ENCODE measurements at regions not wholly inside any gene's neighbourhood (a gene's known extent, or its start where the extent isn't known, plus 50 kb on each side); places are given as distances from the start of the nearest gene placed in this dataset.
"Not testable (repeated sequence)": the region's sequence is repeated elsewhere in the genome, so short reads cannot be mapped to it uniquely, and the experiment has no call there.

DNA sequence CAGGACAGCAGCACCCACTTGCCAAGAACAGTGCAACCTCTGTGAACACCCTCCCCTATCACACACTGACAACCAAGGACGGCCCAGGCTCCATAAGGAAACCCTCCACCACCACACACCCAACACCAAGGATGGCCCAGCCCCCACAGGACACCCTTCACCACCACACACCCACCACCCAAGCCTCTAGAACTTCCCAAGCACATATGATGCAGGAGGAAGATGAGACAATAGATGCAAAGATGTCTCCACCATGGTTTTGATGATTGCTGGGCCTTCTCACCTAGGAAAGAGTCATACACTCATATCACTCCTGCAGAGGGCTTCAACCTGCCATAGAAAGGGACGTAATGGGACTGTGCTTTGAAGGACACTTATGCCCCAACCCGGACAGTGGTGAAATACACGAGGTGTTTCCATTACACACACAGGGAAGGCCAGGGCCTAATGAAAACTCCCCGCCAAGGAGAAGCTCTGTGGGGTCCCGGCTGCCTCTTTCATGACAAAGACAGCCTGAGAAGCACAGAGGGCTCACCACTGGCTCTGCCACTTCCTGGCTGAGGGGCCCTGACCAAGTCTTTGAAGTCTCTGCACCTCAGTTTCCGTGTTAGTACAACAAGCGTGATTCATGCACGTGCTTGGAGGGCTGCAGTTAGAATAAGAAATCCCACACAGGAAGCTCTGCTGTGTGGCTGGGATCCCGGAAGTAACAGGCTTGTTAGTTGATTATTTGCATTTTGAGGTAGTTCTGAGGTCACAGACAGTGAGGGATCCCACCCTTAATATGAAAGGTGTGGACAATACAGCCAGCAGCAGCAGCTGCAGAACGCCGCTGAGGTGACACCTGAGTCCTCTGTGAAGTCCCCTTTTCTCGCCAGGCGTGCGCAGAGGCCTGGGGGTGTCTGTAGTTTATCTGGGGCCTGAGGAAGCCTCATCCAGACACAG is 61.9 kb upstream of the ATP12A start:
- peak; percentile 30 to 50 (median 43) for DNase-seq (ENCODE audit: low read depth in 3 of 3)

DNA sequence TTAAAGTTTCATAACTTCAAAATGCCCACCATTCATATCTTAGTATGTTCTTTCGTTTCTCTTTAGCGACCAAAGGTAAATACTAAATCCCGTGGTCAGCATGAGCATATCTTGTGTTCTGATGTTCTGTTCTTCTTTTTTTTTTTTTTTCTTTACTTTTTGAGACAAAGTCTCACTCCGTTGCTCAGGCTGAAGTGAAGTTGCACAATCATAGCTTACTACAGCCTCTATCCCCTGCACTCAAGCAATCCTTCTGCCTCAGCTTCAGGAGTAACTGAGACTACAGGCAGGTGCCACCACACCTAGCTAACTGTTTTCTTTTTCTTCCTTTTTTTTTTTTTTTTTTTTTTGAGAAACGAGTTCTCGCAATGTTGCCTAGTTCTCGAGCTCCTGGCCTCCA is 60.9 kb upstream of the ATP12A start:
- no peak for DNase-seq (ENCODE audit: low read depth in 3 of 3)

DNA sequence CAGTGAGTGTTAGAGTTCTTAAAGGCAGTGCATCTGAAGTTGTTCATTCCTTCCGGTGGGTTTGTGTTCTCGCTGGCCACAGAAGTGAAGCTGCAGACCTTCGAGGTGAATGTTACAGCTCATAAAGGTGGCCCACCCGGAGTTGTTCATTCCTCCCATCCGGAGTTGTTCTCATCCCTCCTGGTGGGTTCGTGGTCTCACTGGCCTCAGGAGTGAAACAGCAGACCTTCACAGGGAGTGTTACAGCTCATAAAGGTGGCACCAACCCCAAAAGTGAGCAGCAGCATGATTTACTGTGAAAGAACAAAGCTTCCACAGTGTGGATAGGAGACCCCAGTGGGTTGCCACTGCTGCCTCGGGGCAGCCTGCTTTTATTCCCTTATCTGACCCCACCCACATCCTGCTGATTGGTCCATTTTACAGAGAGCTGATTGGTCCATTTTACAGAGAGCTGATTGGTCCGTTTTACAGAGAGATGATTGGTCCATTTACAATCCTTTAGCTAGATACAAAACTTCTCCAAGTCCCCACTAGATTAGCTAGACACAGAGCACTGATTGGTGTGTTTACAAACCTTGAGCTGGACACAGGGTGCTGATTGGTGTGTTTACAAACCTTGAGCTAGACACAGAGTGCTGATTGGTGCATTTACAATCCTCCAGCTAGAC is 57.6 kb upstream of the ATP12A start:
- not testable (repeated sequence) for DNase-seq (ENCODE audit: low read depth in 3 of 3)

DNA sequence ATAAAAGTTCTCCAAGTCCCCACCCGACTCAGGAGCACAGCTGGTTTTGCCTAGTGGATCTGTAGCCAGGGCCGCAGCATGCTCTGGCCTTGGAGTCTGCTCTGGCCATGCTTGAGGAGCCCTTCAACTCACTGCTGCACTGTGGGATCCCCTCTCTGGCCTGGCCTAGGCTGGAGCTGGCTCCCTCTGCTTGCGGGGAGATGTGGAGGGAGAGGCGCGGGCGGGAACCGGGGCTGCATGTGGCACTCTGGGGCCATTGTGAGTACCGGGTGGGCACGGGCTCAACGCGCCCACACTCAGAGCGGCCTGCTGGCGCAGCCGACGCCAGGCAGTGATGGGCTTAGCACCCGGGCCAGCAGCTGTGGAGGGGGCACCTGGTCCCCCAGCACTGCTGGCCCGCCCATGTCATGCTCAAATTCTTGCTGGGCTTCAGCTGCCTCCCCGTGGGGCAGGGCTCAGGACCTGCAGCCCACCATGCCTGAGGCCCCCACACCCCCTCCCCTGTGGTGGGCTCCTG is 57.0 kb upstream of the ATP12A start:
- DNase-seq (ENCODE audit: low read depth in 3 of 3) = no peak

DNA sequence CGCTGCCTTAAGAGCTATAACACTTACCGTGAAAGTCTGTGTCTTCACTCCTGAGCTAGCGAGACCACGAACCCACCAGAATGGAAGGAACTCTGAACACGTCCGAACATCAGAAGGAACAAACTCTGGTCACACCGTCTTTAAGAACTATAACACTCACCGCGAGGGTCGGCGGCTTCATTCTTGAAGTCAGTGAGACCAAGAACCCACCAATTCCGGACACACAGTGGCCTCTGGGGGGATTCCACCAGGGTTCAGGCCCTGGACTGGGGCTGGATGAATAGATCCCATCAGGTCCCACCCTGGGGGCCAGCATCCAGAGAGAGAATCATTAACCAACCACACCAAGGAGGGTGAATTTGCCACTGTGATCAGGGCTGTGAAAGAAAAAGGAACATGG is 55.8 kb upstream of the ATP12A start:
- DNase-seq (ENCODE audit: low read depth in 3 of 3) = no peak

DNA sequence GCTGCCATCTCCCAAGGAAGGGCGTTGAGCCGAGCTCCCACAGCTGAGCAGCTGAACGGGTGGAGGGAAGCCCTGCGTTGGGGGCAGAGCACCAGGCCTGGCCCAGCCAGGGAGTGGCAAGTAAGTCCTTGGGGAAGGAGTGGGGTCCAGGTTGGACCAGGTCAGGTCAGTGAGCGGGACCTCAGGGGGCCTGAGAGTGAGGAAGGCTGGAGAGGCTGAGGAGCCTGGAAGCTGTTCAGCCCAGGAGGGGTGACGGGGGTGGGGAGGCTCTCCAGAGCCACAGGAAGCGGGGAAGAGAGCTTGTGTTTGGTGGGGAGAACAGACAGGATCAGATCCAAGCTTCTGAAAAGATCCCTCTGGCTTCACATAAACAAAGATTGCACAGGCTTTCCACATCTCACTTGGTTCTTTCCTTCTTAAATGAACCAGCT is 55.4 kb upstream of the ATP12A start:
- no peak for DNase-seq (ENCODE audit: low read depth in 3 of 3)

DNA sequence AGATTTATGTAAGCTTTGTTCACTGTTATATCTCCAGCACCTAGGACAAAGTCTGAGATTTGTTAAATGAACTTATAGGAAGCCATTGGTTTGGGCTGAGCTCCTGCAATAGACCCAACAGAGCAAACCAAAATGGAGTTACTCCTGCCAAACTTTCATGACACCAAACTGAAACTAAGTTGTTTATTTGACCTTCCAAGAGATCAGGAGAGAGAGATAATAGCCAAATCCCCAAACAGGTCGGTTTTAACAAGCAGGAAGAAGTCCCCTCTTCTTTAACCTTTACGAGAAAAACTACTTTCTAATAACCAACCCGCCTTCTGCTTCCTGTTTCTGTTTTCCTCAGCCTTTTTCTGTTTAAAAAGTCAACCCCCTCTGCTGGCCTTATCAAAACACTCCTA is 54.9 kb upstream of the ATP12A start:
- no peak for DNase-seq (ENCODE audit: low read depth in 3 of 3)

DNA sequence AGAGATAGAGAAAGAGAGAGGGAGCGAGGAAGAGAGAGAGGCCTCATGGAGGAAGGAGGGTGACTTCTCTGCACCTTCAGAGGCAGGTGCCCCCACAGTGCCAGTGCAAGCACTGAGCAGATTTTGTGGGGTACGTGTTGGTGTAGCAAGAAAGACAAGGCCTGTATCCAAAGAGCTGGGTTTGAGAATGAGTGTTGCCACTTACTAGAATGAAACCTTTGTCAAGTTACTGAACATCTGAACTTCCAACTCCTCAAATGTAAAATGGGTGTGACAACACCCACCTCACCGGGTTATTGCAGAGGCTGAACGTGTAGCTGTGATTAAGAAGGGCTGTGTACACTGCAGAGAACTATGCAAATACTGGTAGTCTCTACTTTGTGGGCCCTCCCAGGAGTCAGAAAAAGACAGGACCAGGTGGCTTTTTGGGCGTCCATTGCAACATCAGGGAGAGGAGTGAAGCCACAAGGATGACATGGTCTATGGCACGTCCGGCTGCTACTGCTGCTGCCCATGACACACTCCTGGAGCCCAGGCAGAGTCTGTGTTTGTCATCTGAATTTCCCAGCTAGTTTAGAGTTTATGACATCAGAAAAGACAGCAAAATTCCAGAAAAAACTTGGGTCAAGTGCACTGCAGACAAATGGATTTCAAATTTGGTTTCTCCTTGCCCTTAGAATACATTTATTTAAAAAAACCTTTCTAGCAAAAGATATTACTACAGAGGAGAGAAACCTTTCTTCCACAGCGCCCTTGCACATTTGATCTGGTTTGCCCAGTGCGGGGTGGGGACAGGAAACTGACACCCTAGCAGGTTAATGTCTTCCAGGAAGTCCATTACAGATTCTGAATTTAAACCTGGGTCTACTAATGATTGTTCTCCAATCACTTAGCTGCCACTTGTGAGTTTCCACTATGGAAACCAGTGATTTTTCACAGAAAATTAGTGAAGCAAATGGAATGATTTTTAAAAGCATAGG is 54.0 kb upstream of the ATP12A start:
- DNase-seq (ENCODE audit: low read depth in 3 of 3) = no peak

DNA sequence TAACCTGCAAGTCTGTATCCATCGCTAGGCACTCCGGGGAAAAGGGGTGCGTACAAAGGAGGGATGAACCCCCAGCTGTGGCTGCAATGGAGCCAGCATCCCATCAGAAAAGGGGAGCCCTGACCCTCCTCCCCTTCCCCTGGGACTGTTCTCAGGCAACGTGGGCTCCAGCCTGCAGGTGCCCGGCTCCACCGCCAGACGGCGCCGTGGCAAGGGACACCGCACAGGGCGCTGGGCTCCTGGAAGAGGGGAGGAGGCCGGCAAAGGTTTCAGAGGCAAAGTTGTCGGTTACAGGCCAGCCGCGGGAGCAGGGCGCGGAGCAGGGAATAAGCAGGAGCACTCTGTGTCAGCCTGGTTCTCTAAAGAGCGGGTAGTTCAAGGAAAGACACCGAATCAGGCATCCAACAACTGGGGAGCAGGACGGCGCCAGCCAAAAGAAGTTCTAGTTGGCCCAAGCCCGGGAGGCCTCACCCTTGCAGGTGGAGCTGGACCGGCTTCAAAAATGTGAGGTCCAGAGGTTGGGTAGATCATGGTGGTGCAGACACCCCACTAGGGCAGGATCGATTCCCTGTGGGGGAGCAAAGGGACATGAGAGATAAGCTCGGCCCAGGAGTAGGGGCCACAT is 53.0 kb upstream of the ATP12A start:
- no peak for DNase-seq (ENCODE audit: low read depth in 3 of 3)

DNA sequence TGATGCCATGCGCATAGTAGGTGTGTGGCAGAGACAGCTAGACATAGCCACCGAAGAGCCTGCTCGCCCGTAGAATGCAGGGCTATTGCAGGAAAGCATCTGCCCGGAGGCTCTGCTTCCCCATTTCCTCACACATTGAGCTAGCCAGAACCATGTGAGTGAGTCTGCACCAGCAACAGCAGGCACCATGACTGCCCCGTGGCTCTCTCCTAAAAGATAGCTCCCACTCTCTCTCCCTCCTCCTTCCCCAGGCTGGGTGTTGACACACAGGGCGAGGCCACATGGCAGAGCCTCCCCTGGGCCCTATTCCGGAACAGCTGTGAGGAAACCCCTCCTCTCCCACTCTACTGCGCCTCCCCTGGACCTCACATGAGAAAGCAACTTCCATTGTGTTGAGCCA is 52.3 kb upstream of the ATP12A start:
- DNase-seq (ENCODE audit: low read depth in 3 of 3) = no peak

DNA sequence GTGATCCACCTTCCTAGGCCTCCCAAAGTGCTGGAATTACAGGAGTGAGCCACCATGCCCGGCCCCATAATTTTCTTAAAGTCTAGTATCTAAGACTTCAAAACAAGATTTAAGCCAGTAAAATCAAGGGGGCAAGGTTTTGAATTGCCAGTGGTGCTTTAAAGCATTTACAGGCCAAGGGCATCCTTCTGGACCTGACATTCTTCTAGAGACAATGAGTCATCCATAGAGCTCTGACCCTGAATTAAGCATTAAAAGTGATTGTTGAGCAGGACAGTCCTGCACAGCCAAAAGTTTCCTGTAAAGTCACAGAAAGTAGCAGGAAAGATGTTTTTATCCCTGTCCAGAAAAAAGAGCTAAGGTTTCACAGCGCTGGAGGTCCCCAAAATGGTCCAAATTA is 50.9 kb upstream of the ATP12A start:
- DNase-seq (ENCODE audit: low read depth in 3 of 3) = no peak

DNA sequence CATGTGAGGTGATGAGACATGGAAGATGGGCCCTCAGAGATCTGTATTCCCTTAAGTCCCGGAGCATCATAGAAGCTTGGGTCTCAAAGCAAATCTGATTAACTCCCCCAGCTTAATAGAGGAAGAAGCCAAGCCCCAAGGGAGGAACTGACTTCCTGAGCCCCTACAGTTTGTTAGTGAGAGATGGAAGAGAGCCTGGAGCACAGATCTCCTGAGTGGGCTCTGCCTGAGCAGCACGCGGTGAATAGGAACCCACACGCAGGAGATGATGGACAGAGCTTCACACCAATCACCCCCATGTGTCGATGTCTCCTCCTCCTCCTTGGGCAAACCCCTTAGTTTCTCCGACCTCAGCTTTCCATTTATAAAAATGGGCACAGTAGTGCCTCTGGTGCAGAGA is 50.1 kb upstream of the ATP12A start:
- no peak for DNase-seq (ENCODE audit: low read depth in 3 of 3)
